ENCODE measurements at regions not wholly inside any gene's neighbourhood (a gene's known extent, or its start where the extent isn't known, plus 50 kb on each side); places are given as distances from the start of the nearest gene placed in this dataset.

DNA sequence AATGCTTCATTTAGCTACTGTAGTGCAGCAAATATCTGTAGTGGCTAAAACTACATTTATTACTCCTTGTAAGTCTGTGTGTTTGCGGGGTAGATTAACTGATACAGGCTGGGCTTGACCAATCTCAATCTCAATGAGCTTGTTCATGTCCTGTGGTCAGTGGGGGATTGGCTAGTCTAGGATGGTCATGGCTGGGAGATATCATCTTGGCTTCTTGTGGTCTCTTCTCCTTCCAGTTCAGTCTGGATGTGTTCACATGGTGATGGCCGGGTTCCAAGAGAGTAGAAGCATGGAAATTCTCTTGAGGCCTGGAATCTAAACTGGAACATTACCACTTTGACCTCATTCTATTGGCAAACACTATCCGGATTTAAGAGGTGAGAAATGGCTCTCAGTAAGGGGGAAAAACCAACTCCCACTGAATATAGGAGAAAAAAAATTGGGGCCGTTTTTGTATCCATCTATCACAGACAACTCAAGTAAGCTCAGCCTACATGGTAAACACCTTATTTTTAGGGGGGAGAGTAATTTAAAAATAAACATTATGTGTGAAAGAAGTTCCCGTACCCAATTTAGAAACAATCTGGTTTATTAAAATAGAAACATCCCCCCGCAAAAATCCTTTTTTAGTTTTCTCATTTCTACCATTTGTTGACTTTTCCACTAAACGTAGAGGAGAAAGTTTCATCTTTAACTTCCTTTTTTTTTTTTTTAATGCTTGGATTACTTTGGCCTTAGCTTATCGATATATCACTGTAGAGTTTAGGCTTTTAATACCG, 284.9 kb upstream of the TBC1D5 start:
- DNase-seq (ENCODE audit: extremely low read depth in 1 of 11, low read depth in 9 of 11, low spot score in 4 of 11): no peak

DNA sequence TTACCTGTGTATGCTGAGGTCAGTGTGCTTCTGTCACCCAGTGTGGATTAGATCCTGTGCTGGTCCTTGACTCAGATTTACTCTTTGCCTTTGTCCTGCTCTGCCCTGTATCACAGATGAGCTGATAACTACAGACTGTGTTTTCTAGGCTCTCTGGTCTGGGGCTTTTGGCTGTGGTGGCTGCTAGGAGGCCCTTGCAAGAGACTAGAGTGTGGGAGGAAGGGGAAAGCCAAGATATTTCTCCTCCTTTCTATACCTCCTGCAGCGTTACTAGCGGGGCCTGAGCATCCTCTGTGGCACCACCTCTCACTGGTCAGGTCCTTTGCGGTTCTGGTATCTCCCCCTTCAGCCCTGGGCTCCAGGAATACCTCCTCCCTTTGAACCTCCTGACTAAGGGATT, 282.3 kb upstream of the TBC1D5 start:
- DNase-seq (ENCODE audit: extremely low read depth in 1 of 11, low read depth in 9 of 11, low spot score in 4 of 11): no peak

DNA sequence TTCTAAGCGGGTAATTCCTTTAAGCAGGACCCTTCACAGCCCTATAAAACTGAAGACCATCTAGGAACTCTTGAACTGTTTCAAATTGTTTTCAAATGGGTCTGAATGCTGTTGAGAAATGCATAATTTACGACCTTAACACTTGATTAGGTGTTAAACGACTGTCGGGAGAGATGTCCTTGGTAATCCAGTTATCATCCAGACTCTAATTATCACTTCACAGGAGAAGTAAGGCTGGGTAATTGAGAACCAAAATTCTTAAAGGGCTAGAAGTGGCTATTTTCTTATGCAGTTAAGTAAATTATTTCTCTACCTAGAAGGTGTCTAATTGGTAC, 276.7 kb upstream of the TBC1D5 start:
- DNase-seq (ENCODE audit: extremely low read depth in 1 of 11, low read depth in 9 of 11, low spot score in 4 of 11): no peak

DNA sequence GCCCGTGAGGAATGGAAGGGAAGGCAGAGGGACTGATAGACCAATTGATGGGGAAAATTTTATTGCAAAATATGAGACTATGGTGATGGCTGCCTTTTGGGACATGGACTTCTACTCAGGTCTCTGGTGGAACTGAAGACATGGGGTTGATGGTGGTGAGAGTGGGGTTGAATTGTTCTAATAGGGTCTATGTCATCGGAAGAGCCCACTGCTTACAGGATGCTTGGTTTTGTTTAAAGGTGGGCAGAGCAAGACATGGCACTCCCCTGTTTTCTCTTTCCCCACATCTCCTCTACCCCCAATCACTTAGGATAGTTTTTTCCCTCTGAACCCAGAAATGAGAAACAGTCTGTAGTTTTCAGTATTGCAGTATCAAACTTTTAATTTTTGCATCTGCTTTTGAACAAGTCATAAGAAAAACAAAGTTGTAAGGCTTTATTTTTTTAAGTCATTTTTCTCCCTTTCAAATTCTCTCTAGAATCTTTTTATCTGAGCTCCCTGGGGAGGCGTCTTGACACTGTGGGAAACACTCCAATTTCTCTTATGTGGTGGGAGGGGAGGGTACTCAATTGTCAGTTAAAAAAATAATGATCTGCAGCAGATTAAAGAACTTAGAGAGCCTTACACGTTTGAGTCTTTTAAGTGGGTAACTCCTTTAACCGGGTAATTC, 276.2 kb upstream of the TBC1D5 start:
- peak in 3 of 11 donors; percentile 1 to 21 (median 5) for DNase-seq (ENCODE audit: extremely low read depth in 1 of 11, low read depth in 9 of 11, low spot score in 4 of 11)

DNA sequence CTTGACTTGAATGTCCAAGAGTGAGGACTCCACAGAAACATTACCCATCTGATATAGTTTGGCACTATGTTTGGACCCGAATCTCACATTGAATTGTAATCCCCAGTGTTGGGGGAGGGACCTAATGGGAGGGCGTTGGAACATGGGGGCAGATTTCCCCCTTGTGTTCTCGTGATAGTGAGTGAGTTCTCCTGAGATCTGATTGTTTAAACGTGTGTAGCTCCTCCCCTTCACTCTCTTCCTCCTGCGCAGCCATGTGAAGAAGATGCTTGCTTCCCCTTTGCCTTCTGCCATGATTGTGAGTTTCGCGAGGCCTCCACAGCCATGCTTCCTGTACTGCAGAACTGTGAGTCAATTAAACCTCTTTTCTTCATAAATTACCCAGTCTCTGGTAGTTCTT, 273.9 kb upstream of the TBC1D5 start:
- no peak for DNase-seq (ENCODE audit: extremely low read depth in 1 of 11, low read depth in 9 of 11, low spot score in 4 of 11)

DNA sequence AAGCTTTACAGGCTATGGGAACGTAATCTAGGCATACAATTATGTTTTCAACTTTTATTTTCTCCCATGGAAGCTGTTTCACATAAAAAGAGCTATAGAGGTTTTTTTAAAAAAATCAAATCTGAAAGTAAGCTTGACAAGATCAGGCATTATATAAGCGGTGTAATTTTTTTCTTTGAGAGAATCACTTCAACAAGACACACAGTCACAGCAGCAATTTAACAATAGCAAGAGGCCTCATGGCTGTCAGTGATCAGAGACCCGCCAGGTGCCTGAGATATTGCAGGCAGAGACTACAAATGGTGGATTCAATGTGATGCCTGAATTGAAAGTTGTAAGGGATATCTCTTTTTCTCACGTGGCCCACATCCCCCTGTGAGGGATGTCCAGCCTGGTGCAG, 270.5 kb upstream of the TBC1D5 start:
- DNase-seq (ENCODE audit: extremely low read depth in 1 of 11, low read depth in 9 of 11, low spot score in 4 of 11): no peak

DNA sequence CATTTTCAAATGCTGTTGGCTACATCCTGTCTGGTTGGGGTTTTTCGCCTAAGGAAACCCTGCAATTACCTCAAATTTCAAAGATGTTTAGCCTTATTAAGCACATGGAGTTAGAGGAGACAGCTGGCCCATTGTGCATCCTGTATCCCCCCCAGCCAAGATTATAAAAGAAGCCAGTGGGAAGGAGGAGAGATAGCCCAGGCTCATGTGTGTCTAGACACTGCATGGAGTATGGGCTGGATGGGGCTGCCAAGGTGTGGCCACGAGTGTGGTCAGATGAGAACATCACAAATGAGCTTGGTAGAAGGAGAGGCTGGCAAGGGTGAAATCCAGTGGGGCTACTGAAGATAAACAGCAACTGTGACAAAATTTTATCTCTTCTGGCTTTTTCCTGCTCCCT, 270.0 kb upstream of the TBC1D5 start:
- DNase-seq (ENCODE audit: extremely low read depth in 1 of 11, low read depth in 9 of 11, low spot score in 4 of 11): no peak

DNA sequence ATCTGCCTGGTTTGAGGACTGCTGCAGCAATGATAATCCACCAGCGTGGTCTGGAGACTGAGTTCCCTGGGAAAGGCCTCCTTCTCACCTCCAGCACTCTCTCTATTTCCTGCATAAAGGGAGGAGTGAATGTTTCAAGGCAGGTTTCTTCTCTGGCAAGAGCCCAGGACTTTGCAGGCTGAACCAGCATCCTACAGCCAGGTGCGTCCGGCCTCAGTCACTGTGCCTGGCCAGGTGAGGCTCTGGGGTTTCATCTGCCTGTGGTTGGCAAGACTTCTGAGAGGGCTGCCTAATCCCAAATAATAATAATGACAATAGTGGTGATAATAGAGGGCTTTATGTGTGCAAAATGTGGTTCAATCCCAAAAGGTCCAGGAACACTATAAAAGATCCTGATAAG, 269.0 kb upstream of the TBC1D5 start:
- no peak for DNase-seq (ENCODE audit: extremely low read depth in 1 of 11, low read depth in 9 of 11, low spot score in 4 of 11)

DNA sequence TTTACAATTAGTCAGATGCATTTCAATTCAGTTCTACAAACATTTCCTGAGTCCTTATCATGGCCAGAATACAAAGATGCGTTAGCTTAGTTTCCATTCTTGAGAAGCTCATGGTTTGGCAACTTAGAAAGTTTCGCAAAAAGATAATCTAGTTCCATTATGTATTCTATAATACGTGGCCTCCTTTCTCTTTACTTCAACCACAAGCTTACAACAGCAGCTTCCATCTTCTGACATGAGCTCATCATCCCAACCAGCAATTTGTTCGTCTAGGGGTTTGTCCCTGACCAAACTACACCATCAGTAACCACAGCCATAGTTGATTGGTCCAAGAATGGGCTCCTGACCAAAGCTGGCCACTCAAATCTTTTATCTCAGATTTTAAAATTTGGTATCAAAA, 267.6 kb upstream of the TBC1D5 start:
- DNase-seq (ENCODE audit: extremely low read depth in 1 of 11, low read depth in 9 of 11, low spot score in 4 of 11): no peak

DNA sequence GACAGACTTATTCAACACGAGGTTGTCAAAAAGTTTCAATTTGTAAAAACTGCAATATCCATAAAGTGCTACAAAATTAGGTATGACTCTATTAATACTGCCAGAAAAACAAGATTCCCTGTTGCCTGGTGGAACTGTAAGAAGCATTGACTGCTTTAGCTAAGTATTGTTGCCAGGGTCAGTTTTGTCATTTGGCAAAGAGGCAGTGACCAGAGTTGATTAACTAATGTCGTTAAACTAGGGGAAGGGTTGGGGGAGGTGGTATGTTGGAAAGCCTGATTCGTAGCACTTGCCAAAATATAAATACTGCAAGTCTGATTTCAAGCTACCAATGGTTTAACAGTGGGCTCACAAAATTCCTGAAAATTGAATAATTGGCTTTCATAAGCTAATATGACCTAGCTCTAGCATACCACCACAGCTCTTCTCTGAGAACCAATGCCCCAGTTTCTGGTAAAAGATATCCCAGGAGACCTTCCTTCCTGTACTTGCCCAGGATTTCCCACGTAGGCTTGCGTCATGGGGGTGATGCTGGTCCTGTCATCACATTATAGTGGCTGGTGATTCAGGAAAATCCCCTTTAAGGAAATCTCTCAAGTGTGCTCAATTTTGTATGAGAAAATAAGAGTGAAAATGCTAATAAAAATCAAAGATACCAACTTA, 266.4 kb upstream of the TBC1D5 start:
- DNase-seq (ENCODE audit: extremely low read depth in 1 of 11, low read depth in 9 of 11, low spot score in 4 of 11): no peak

DNA sequence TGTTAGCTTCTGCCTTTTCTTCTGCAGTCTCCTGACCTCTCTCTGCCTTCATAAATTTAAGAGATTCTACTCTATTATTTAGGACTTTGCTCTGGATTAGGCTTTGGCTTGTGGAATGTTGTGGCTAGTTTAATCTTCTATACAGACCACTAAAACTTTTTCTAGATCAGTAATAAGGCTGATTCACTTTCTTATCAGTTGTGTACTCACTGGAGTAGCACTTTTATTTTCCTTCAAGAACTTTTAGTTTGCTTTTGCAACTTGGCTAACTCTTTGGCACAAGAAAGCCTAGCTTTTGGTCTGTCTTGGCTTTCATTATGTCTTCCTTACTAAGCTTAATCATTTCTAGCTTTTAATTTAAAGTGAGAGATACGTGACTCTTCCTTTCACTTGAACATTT, 265.5 kb upstream of the TBC1D5 start:
- no peak for DNase-seq (ENCODE audit: extremely low read depth in 1 of 11, low read depth in 9 of 11, low spot score in 4 of 11)

DNA sequence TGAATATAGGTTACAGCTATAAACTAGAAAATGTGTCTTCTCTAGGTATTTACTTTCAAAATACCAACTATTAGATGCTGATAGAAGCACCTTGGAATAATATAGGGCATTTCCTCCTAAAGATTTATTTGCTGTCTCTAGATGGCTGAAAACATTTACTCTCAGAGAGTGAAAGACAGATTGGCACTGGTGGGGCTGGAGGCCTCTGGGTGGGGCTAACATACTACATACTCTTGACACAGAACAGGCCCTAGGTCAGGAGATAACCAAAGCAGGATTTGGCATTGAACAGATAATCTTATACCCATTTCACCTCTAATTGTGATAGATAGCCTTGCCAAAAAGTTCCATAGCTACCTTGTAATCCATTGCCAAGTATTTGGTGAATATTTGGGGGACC, 253.3 kb upstream of the TBC1D5 start:
- no peak for DNase-seq (ENCODE audit: extremely low read depth in 1 of 11, low read depth in 9 of 11, low spot score in 4 of 11)

DNA sequence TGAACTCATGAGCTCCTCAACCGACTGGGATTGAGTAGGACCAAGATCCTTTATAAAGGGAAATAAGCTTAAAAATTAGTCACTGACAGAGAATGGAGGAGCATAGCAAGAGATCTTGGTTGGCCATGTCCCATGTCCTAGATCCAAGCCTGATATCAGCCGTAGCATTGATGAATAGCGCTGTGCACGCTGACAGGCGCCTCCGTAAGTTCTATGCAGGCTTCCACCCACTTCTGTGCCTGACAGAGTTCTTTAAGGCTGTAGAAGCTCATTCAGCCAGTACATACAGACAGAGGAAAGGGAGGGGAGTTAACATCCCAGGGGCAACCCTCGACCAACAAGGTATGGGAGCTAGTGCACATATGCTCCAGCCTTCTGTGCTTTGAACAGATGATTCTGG, 251.7 kb upstream of the TBC1D5 start:
- DNase-seq (ENCODE audit: extremely low read depth in 1 of 11, low read depth in 9 of 11, low spot score in 4 of 11): no peak

DNA sequence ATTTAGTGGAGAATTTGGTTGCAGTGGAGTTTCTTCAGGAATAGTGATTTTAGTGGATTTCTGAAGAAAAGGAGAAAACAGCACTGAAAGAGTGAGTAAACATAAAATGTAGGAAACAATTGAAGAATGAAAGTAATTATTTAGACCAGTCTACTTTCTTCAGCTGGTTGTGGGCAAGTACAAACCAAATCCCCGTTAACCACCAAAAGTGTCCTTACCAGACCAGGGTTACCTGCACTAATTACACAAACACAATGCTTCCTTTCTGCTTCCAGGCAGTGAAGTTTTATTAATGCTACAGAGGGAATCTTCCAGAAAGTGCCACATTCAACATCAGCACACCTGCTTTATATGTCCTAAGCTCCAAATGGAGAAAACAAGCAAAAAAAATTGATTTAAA, 248.0 kb upstream of the TBC1D5 start:
- no peak for DNase-seq (ENCODE audit: extremely low read depth in 1 of 11, low read depth in 9 of 11, low spot score in 4 of 11)

DNA sequence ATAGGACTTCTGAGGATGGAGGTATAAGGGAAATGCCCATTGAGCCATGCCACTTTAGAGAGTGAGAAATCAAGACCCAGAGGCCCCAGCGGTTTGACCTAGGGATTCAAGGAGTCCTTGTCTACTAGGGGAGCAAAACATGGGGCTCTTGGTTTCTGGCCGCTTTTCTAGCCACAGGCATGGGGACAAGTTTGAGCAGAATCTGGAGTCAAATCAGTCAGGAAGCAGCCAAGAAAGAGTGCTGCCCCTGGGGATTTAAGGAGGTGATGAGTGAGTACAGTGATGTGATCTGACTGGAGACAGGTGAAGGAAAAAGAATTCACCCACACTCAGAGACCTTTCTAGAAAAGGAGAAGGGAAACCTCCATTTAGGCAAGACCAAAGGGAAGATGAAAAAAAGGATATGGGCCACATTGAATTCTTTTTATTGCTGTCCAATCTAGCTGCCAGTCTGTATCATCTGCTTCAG, 244.0 kb upstream of the TBC1D5 start:
- no peak for DNase-seq (ENCODE audit: extremely low read depth in 1 of 11, low read depth in 9 of 11, low spot score in 4 of 11)

DNA sequence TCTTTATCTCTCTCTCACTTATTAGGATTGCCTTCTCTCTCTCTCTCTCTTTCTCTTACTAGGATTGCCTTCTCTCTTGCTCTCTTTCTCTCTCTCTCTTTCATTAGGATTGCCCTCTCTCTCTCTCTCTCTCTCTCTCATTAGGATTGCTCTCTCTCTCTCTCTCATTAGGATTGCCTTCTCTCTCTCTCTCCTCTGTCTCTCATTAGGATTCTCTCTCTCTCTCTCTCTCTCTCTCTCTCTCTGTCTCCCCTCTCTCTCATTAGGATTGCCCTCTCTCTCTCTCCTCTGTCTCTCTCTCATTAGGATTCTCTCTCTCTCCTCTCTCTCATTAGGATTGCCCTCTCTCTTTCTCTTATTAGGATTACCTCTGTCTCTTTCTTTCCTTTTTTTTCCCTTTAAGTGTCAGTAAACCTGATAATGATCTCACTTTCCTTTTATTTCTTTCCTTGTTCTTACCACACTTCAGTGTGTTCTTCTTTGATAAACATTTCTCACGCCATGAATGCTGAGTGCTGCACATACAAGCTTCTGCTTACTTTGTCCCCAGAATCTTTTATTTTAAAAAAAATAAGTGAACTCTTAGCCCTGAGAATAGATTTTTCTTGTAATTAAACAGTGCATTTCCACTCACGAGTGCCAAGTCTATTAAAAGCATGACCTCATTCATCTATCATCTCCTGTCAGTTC, 243.4 kb upstream of the TBC1D5 start:
- DNase-seq (ENCODE audit: extremely low read depth in 1 of 11, low read depth in 9 of 11, low spot score in 4 of 11): no peak

DNA sequence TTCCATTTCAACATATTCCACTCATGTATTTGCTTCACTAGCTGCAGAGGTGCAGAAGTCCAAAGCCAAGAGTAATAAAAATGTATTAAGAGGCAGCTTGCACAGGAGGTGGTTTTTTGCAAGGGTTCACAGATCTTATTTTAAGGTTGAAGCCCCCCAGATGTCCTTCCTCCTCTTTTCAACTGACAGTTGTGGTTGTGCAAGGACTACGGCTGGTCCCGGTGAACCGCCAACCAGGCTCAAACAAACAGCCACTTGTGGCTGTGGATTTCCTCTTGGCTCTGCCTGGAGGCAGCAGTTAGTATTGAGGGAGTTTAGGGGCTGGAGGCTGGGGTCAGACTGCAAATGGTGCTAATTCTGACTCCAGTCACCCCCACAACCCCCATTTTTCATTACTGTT, 240.7 kb upstream of the TBC1D5 start:
- no peak for DNase-seq (ENCODE audit: extremely low read depth in 1 of 11, low read depth in 9 of 11, low spot score in 4 of 11)

DNA sequence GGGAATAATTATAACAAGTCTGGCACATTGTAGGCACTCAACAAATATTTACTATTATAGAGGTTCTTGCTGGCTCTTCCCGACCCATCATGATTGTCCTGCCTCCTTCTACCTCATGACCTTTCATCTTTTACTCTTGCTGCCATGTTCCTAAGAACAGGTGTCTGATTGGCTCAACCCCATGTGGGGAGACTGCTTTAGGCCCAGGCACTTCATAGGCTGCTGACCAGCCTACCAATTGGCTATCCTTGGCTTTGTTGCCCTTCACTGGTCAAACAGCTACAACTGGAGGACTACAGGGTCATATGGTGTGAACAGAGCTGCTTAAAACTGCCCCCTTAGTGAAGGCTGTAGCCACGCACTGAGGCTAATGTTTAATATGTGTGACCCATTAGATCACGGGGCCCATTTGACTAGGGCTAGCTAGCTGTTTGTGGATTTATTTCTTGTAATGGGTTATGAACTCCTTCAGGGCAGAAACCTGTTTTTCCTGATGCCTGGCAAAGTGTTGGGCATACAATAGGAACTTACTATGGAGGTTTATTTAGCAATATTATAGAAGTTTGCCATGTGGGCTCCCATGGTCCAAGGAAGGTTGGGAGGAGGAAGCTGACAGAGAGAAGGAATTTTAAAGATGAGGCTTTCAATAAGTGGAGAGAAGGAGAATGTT, 239.9 kb upstream of the TBC1D5 start:
- no peak for DNase-seq (ENCODE audit: extremely low read depth in 1 of 11, low read depth in 9 of 11, low spot score in 4 of 11)

DNA sequence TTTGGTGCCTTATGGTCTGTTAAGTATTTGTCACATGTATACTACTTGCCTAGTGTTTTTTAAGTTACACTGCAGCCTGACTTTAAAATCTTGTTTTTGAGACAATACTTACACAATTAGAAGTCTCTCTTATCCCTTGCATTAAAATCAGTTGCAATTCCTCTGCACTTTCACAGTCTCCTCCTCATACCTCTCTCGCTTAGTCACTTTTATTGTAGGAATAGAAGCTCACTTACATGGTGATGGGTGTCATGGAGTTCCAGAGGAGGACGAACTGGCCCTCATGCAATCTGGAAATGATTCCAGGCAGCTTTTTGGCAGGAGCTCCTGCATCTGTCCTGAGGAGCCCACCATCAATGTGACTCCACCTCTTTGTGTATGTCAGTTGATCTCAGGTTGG, 238.4 kb upstream of the TBC1D5 start:
- DNase-seq (ENCODE audit: extremely low read depth in 1 of 11, low read depth in 9 of 11, low spot score in 4 of 11): no peak
